ENCODE measurements at regions not wholly inside any gene's neighbourhood (a gene's known extent, or its start where the extent isn't known, plus 50 kb on each side); places are given as distances from the start of the nearest gene placed in this dataset.

DNA sequence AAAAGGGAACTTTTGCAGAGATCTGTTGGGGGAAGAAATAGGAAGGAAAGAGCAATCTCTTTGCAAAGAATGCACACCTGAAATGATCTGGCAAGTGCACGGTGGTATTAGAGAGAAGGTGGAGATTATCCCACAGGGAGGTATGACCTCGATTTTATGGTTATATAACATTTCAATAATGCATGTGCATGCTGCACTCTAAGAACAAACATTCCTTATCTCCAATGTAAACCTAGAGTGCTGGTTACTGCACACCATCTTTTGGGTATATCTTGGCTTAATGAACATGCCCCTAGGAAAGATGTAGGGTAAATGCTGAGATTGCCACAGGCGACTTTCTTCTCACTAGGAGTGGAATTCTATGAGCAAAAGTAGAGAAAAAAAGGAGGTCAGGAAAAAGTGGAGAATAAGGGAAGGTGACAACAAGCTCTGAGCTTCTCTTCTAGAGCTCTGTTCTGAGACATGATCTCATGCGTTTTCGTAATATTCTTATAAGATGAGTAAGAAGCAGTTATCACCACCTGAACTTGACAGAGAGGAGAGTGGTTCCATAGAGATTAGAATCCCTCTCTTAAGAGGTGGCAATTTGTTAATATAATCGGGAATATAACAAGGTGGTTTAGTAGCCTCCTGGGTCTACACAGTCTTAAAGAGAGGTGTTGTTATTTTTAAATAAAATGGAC, 117.5 kb upstream of the TMC3 start:
- Histone ChIP-seq H3K4me1 (no peaks in the 10 kb centered on the region), H3K9me3 (ENCODE audit: low read depth) (no peaks in the 10 kb centered on the region), H3K36me3 (no peaks in the 10 kb centered on the region), H3K4me3 (no peak overlapping the region), H3K27me3 (no peaks in the 10 kb centered on the region), H3K4me2 (no peak overlapping the region), H3K9ac (no peak overlapping the region), H3K27ac (no peak overlapping the region), H3K79me2 (ENCODE audit: low read depth) (no peaks in the 10 kb centered on the region), H3F3A (ENCODE audit: low read depth) (no peaks in the 10 kb centered on the region), H2AFZ (replicated peaks) (no peak overlapping the region), H4K20me1 (ENCODE audit: low read depth) (no peaks in the 10 kb centered on the region)
- H3K36me3 Mint-ChIP-seq, result no peaks in the 10 kb centered on the region
- peaks cover 2% of the 10 kb centered on the region for H3K27me3 Mint-ChIP-seq (ENCODE audit: insufficient read depth, low read depth)
- no peak overlapping the region for H3K27ac Mint-ChIP-seq
- H3K4me3 Mint-ChIP-seq, result no peak overlapping the region
- H3K9me3 Mint-ChIP-seq, result no peaks in the 10 kb centered on the region
- H3K4me1 Mint-ChIP-seq, result no peaks in the 10 kb centered on the region
- TF ChIP-seq EZH2phosphoT487 (IDR thresholded peaks at IDR 0.05) (no peak), EZH2 (IDR thresholded peaks at IDR 0.05) (no peak)
- TF ChIP-seq, protein P1, sequence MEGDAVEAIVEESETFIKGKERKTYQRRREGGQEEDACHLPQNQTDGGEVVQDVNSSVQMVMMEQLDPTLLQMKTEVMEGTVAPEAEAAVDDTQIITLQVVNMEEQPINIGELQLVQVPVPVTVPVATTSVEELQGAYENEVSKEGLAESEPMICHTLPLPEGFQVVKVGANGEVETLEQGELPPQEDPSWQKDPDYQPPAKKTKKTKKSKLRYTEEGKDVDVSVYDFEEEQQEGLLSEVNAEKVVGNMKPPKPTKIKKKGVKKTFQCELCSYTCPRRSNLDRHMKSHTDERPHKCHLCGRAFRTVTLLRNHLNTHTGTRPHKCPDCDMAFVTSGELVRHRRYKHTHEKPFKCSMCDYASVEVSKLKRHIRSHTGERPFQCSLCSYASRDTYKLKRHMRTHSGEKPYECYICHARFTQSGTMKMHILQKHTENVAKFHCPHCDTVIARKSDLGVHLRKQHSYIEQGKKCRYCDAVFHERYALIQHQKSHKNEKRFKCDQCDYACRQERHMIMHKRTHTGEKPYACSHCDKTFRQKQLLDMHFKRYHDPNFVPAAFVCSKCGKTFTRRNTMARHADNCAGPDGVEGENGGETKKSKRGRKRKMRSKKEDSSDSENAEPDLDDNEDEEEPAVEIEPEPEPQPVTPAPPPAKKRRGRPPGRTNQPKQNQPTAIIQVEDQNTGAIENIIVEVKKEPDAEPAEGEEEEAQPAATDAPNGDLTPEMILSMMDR (IDR thresholded peaks at IDR 0.05), result no peak
- no peak for DNase-seq (ENCODE audit: low spot score)

- no peak overlapping the region for H3K4me3 ChIP-seq
- H3K36me3 ChIP-seq, result no peaks in the 10 kb centered on the region
- H3K79me2 ChIP-seq (ENCODE audit: low read depth), result no peaks in the 10 kb centered on the region
- Mint-ChIP-seq H3K4me3 (no peak overlapping the region), H3K36me3 (no peaks in the 10 kb centered on the region), H3K4me1 (peaks cover 9% of the 10 kb centered on the region), H3K27ac (no peak overlapping the region), H3K27me3 (ENCODE audit: insufficient read depth, low read depth) (peaks cover 11% of the 10 kb centered on the region), H3K9me3 (no peaks in the 10 kb centered on the region)
- H3K4me1 ChIP-seq, result no peaks in the 10 kb centered on the region
- no peak overlapping the region for H3K9ac ChIP-seq
- no peak for TF ChIP-seq EZH2 (IDR thresholded peaks at IDR 0.05)
- TF ChIP-seq EZH2phosphoT487 (IDR thresholded peaks at IDR 0.05), result no peak
- TF ChIP-seq, protein P1 (IDR thresholded peaks at IDR 0.05), result no peak
- H3F3A ChIP-seq (ENCODE audit: low read depth), result no peaks in the 10 kb centered on the region
- no peak overlapping the region for H2AFZ ChIP-seq (replicated peaks)
- DNase-seq (ENCODE audit: low spot score), result no peak
- no peak overlapping the region for H3K4me2 ChIP-seq
- H4K20me1 ChIP-seq (ENCODE audit: low read depth), result no peaks in the 10 kb centered on the region
- no peaks in the 10 kb centered on the region for H3K9me3 ChIP-seq (ENCODE audit: low read depth)
- no peak overlapping the region for H3K27ac ChIP-seq
- no peaks in the 10 kb centered on the region for H3K27me3 ChIP-seq
These were observed 111.8 kb upstream of the TMC3 start for GRCh38 chr15:81485806-81486205.

GRCh38 chr15:81484086-81484955, 110.3 kb upstream of the TMC3 start:
- Histone ChIP-seq H3K9me3 (ENCODE audit: low read depth) (no peaks in the 10 kb centered on the region), H3K27ac (no peak overlapping the region), H4K20me1 (ENCODE audit: low read depth) (no peaks in the 10 kb centered on the region), H3F3A (ENCODE audit: low read depth) (no peaks in the 10 kb centered on the region), H3K36me3 (no peaks in the 10 kb centered on the region), H3K4me2 (no peak overlapping the region), H3K4me1 (no peaks in the 10 kb centered on the region), H3K79me2 (ENCODE audit: low read depth) (no peaks in the 10 kb centered on the region), H3K9ac (no peak overlapping the region), H3K27me3 (no peaks in the 10 kb centered on the region), H2AFZ (replicated peaks) (no peak overlapping the region), H3K4me3 (no peak overlapping the region)
- Mint-ChIP-seq H3K27ac (no peak overlapping the region), H3K27me3 (ENCODE audit: insufficient read depth, low read depth) (peaks cover 10% of the 10 kb centered on the region), H3K4me1 (peaks cover 14% of the 10 kb centered on the region), H3K36me3 (no peaks in the 10 kb centered on the region), H3K4me3 (no peak overlapping the region), H3K9me3 (no peaks in the 10 kb centered on the region)
- TF ChIP-seq, protein P1 (IDR thresholded peaks at IDR 0.05), result no peak
- no peak for TF ChIP-seq EZH2phosphoT487 (IDR thresholded peaks at IDR 0.05)
- no peak for TF ChIP-seq EZH2 (IDR thresholded peaks at IDR 0.05)
- no peak for DNase-seq (ENCODE audit: low spot score)

Measured in neural progenitor cell (in vitro differentiated cells).